Endothelial cell of umbilical vein (primary cell): ENCODE measurements at regions not wholly inside any gene's neighbourhood (a gene's known extent, or its start where the extent isn't known, plus 50 kb on each side); places are given as distances from the start of the nearest gene placed in this dataset.

Experiments used
- BruUV-seq: library from RNA; stranded (reverse); fragments of 400-500 nt; replicated peaks from 2 replicates; lab custom pipeline; 2021; lab: Mats Ljungman, UMichigan
- CTCF ChIA-PET: fragments of 300-600, 350-600 bp; sonication (Branson Sonifier 250); formaldehyde crosslinking; loops from one replicate; lab custom pipeline; 2021; ENCODE audit warnings: antibody characterized with exemption, inconsistent platforms; lab: Charles Lee
- POLR2A ChIA-PET: fragments of 300-600, 350-600 bp; sonication (Branson Sonifier 250); formaldehyde crosslinking; loops from one replicate; lab custom pipeline; 2021; ENCODE audit warnings: antibody characterized with exemption, inconsistent platforms; lab: Charles Lee
- DNase-seq: peaks from one replicate; pipeline ENCODE4 v3.0.0-alpha.2; 2011; ENCODE audit warnings: low read depth, low spot score
- FAIRE-seq: peaks from 2 replicates; lab custom pipeline; 2011; peaks lifted over from hg19 to GRCh38; lab: Jason Lieb, UNC
- H2AFZ ChIP-seq: 2 replicates; pipeline ENCODE4 v1.6.0; 2012; ENCODE audit warnings: low read depth, low read length, control low read depth, inconsistent platforms
- H3K27ac ChIP-seq: 2 replicates; pipeline ENCODE4 v1.5.1; 2011; ENCODE audit warnings: low read depth, mild to moderate bottlenecking, control low read depth, low read length, moderate library complexity; ENCODE audit not compliant: insufficient read depth
- H3K27me3 ChIP-seq, 2 experiments: 2 replicates each; pipeline versions ENCODE4 v1.6.0 to v1.6.1; 2011; ENCODE audit warnings: low read length in 2 of 2, mixed read lengths in 1 of 2; ENCODE audit not compliant: control insufficient read depth in 2 of 2, insufficient read depth in 2 of 2
- H3K36me3 ChIP-seq, 2 experiments: 2 replicates in 1 of 2; 3 replicates in 1 of 2; pipeline ENCODE4 v1.5.1; 2011; ENCODE audit warnings: low read length in 2 of 2, mild to moderate bottlenecking in 1 of 2, moderate library complexity in 1 of 2; ENCODE audit not compliant: control insufficient read depth in 2 of 2, insufficient read depth in 2 of 2; ENCODE audit errors: extremely low read depth in 1 of 2
- H3K4me1 ChIP-seq: 3 replicates; pipeline ENCODE4 v1.5.1; 2011; ENCODE audit warnings: mild to moderate bottlenecking, low read length; ENCODE audit not compliant: control insufficient read depth, insufficient read depth; ENCODE audit errors: extremely low read depth
- H3K4me2 ChIP-seq: 2 replicates; pipeline ENCODE4 v1.6.1; 2011; ENCODE audit warnings: low read length, control low read depth, mixed read lengths; ENCODE audit not compliant: insufficient read depth
- H3K4me3 ChIP-seq, 3 experiments: fragments of 200-600 bp in 1 of 3; sonication (generic), shearing (Covaris generic) in 1 of 3; replicated peaks in 1 of 3; 2 replicates each; pipeline ENCODE4 v1.5.1; 2011 to 2016; ENCODE audit warnings: control low read depth in 3 of 3, low read length in 3 of 3, mild to moderate bottlenecking in 2 of 3, inconsistent platforms in 1 of 3, low read depth in 1 of 3, moderate library complexity in 1 of 3; ENCODE audit not compliant: insufficient read depth in 1 of 3
- H3K79me2 ChIP-seq: 2 replicates; pipeline ENCODE4 v1.6.0; 2012; ENCODE audit warnings: low read length, inconsistent platforms; ENCODE audit not compliant: control insufficient read depth, insufficient read depth
- H3K9ac ChIP-seq: replicated peaks from 2 replicates; pipeline ENCODE3; 2011; ENCODE audit warnings: low read length, control low read depth; ENCODE audit not compliant: insufficient read depth; ENCODE audit errors: extremely low read depth
- H3K9me1 ChIP-seq: replicated peaks from 3 replicates; pipeline ENCODE4 v1.6.0; 2011; ENCODE audit warnings: mild to moderate bottlenecking, low read length; ENCODE audit not compliant: control insufficient read depth, insufficient read depth; ENCODE audit errors: extremely low read depth
- H3K9me3 ChIP-seq: replicated peaks from 2 replicates; pipeline ENCODE4 v1.5.1; 2012; ENCODE audit warnings: low read length, inconsistent platforms; ENCODE audit not compliant: control insufficient read depth, insufficient read depth
- H4K20me1 ChIP-seq: replicated peaks from 2 replicates; pipeline ENCODE3; 2011; ENCODE audit warnings: mild to moderate bottlenecking, low read length; ENCODE audit not compliant: control insufficient read depth, insufficient read depth; ENCODE audit errors: extremely low read depth
- EZH2 ChIP-seq: IDR thresholded peaks from 2 replicates; pipeline ENCODE4 v1.6.1; 2012; ENCODE audit warnings: borderline replicate concordance, low read depth, mild to moderate bottlenecking, moderate library complexity, low read length, inconsistent platforms; ENCODE audit not compliant: severe bottlenecking
- FOS ChIP-seq: IDR thresholded peaks from 2 replicates; pipeline ENCODE4 v1.6.1; 2011; ENCODE audit warnings: mild to moderate bottlenecking, low read length, moderate library complexity, borderline replicate concordance; ENCODE audit not compliant: insufficient read depth
- GATA2 ChIP-seq: IDR thresholded peaks from 2 replicates; pipeline ENCODE4 v1.7.0; 2011; ENCODE audit warnings: low read depth, mild to moderate bottlenecking, moderate library complexity, mixed read lengths, low read length; ENCODE audit not compliant: insufficient read length, insufficient read depth
- JUN ChIP-seq: IDR thresholded peaks from 2 replicates; pipeline ENCODE4 v1.6.1; 2011; ENCODE audit warnings: borderline replicate concordance, low read depth; ENCODE audit not compliant: insufficient read length, insufficient read depth
- MYC ChIP-seq: IDR thresholded peaks from one replicate; pipeline ENCODE4 v1.6.1; 2011; ENCODE audit warnings: mild to moderate bottlenecking, low read depth, low read length
- POLR2A ChIP-seq: IDR thresholded peaks from 2 replicates; pipeline ENCODE4 v1.6.1; 2012; ENCODE audit warnings: low read depth, mild to moderate bottlenecking, control low read depth, low read length
- POLR2AphosphoS5 ChIP-seq: IDR thresholded peaks from 2 replicates; pipeline ENCODE4 v1.6.1; 2012; ENCODE audit warnings: low read depth, mild to moderate bottlenecking, control low read depth, low read length, moderate library complexity; ENCODE audit not compliant: insufficient read depth
- dilution Hi-C: fragments of 300-500 bp; cut with MboI; formaldehyde crosslinking; loops from one replicate; pipeline ENCODE4 v1.15.0; 2019; ENCODE audit warnings: low sequenced_read_pairs; ENCODE audit not compliant: extremely low pct_ligation_motif_present
- intact Hi-C: fragments of 100-400 bp; cut with micrococcal nuclease; formaldehyde crosslinking; loops from one replicate; pipeline ENCODE4 v1.10.0; 2022
- TF ChIP-seq, protein P1 (sequence below): IDR thresholded peaks from 2 replicates; pipeline ENCODE4 v1.6.1; 2011; ENCODE audit not compliant: insufficient read depth, insufficient read length
- TF ChIP-seq, protein P2 (sequence below), 2 donors: IDR thresholded peaks; 1 replicate in 1 of 2; 2 replicates in 1 of 2; pipeline ENCODE4 v1.5.1; 2011; ENCODE audit warnings: low read length in 2 of 2, mild to moderate bottlenecking in 2 of 2, moderate library complexity in 2 of 2, control low read depth in 1 of 2, inconsistent platforms in 1 of 2, low read depth in 1 of 2; ENCODE audit not compliant: insufficient read depth in 1 of 2; ENCODE audit errors: extremely low read depth in 1 of 2

DNA sequence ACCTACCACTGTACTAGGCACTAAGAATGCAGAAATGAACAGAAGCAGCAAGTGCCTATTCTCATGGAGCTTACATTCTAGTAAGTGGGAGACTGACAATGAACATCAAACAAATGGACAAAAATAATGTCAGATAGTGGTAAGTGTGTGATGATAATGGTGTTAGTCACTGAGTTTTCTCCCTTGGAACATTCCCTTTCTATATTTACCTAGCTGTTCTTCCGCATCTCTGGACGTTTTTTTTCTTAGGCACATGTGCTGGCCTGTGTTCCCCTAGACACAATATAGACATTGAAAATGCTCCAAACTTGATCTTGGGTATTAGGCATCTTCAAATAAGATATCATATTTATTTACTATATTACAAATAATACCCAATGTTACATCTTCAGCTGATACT lies 218.1 kb upstream of the GJE1 start:
- H3K4me1 ChIP-seq = no peaks in the 10 kb centered on the region
- H3K79me2 ChIP-seq = no peaks in the 10 kb centered on the region
- no peaks in the 10 kb centered on the region for H4K20me1 ChIP-seq
- H3K4me3 ChIP-seq = no peak overlapping the region
- BruUV-seq = no TSS peak
- no peaks in the 10 kb centered on the region for H3K9me3 ChIP-seq
- no peak overlapping the region for H3K9ac ChIP-seq
- DNase-seq = no peak
- no peak overlapping the region for H3K27ac ChIP-seq
- dilution Hi-C loops = no loop called here
- CTCF ChIA-PET = no interaction called here
- H3K27me3 ChIP-seq = no peaks in the 10 kb centered on the region
- TF ChIP-seq, protein P1, sequence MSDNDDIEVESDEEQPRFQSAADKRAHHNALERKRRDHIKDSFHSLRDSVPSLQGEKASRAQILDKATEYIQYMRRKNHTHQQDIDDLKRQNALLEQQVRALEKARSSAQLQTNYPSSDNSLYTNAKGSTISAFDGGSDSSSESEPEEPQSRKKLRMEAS = no peak
- TF ChIP-seq, protein P2, sequence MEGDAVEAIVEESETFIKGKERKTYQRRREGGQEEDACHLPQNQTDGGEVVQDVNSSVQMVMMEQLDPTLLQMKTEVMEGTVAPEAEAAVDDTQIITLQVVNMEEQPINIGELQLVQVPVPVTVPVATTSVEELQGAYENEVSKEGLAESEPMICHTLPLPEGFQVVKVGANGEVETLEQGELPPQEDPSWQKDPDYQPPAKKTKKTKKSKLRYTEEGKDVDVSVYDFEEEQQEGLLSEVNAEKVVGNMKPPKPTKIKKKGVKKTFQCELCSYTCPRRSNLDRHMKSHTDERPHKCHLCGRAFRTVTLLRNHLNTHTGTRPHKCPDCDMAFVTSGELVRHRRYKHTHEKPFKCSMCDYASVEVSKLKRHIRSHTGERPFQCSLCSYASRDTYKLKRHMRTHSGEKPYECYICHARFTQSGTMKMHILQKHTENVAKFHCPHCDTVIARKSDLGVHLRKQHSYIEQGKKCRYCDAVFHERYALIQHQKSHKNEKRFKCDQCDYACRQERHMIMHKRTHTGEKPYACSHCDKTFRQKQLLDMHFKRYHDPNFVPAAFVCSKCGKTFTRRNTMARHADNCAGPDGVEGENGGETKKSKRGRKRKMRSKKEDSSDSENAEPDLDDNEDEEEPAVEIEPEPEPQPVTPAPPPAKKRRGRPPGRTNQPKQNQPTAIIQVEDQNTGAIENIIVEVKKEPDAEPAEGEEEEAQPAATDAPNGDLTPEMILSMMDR (IDR thresholded peaks at IDR 0.05; ENCODE audit: extremely low read depth in 1 of 2, insufficient read depth in 1 of 2, low read depth in 1 of 2, low read length in 2 of 2) = no peak
- TF ChIP-seq JUN (no peak), POLR2AphosphoS5 (no peak), GATA2 (no peak), POLR2A (no peak), MYC (no peak), FOS (no peak), EZH2 (no peak)
- no peaks in the 10 kb centered on the region for H3K36me3 ChIP-seq
- H3K4me2 ChIP-seq = no peak overlapping the region
- POLR2A ChIA-PET = no interaction called here
- intact Hi-C loops = no loop called here
- no peak for FAIRE-seq
- no peaks in the 10 kb centered on the region for H3K9me1 ChIP-seq
- no peak overlapping the region for H2AFZ ChIP-seq
